Ectodermal cell (in vitro differentiated cells): ENCODE measurements at regions not wholly inside any gene's neighbourhood (a gene's known extent, or its start where the extent isn't known, plus 50 kb on each side); places are given as distances from the start of the nearest gene placed in this dataset.

Source experiments
- H3K27ac ChIP-seq: 2 replicates; pipeline ENCODE4 v1.7.0; 2013; ENCODE audit warnings: mild to moderate bottlenecking, low read depth, low read length; ENCODE audit not compliant: insufficient read depth, poor library complexity, severe bottlenecking
- H3K27me3 ChIP-seq: 2 replicates; pipeline ENCODE4 v1.7.0; 2013; ENCODE audit warnings: mild to moderate bottlenecking, low read length; ENCODE audit not compliant: insufficient read depth, control insufficient read depth, poor library complexity, severe bottlenecking
- H3K36me3 ChIP-seq: one replicate; pipeline ENCODE4 v1.7.0; 2013; ENCODE audit warnings: low read length; ENCODE audit not compliant: control insufficient read depth, insufficient read depth
- H3K4me1 ChIP-seq: one replicate; pipeline ENCODE4 v1.7.0; 2013; ENCODE audit warnings: low read length; ENCODE audit not compliant: control insufficient read depth, insufficient read depth
- H3K4me3 ChIP-seq: 2 replicates; pipeline ENCODE4 v1.7.0; 2013; ENCODE audit warnings: low read depth, low read length, control low read depth; ENCODE audit not compliant: insufficient read depth
- H3K9me3 ChIP-seq: 2 replicates; pipeline ENCODE4 v1.7.0; 2013; ENCODE audit warnings: mild to moderate bottlenecking, low read length, moderate library complexity; ENCODE audit not compliant: control insufficient read depth
- WGBS, 2 experiments: methylation state at CpG; one replicate each; pipeline ENCODE4 v1.1.7; 2013; ENCODE audit warnings: missing lambda C conversion rate in 2 of 2; 5-methylcytosine and 5-hydroxymethylcytosine counted together

- no peaks in the 10 kb centered on the region for H3K4me1 ChIP-seq
- no peak overlapping the region for H3K27ac ChIP-seq
- H3K36me3 ChIP-seq: no peaks in the 10 kb centered on the region
- no peaks in the 10 kb centered on the region for H3K9me3 ChIP-seq
- H3K4me3 ChIP-seq: no peak overlapping the region
- no peaks in the 10 kb centered on the region for H3K27me3 ChIP-seq
Measured at GRCh38 chr13:79267560-79267959, 138.5 kb downstream of the RBM26 start.

- H3K27ac ChIP-seq: no peak overlapping the region
- H3K4me3 ChIP-seq: no peak overlapping the region
- H3K27me3 ChIP-seq: no peaks in the 10 kb centered on the region
- WGBS, 2 experiments: 83 to 85% methylated on average over 2 of the region's 3 CpGs
- H3K4me1 ChIP-seq: no peaks in the 10 kb centered on the region
- no peaks in the 10 kb centered on the region for H3K36me3 ChIP-seq
- H3K9me3 ChIP-seq: no peaks in the 10 kb centered on the region
Measured at GRCh38 chr13:79258489-79258888, 147.6 kb downstream of the RBM26 start.

- Histone ChIP-seq H3K27me3 (no peaks in the 10 kb centered on the region), H3K4me3 (no peak overlapping the region), H3K9me3 (no peaks in the 10 kb centered on the region), H3K36me3 (peaks cover 2% of the 10 kb centered on the region), H3K4me1 (no peaks in the 10 kb centered on the region), H3K27ac (no peak overlapping the region)
- WGBS, 2 experiments: 92 to 96% methylated on average over 3 of the region's 3 CpGs
Measured at GRCh38 chr13:79246578-79246949, 159.5 kb downstream of the RBM26 start.

GRCh38 chr13:79245937-79246577 lies 160.0 kb downstream of the RBM26 start:
- no peaks in the 10 kb centered on the region for H3K27me3 ChIP-seq

GRCh38 chr13:79241697-79242096 lies 164.4 kb downstream of the RBM26 start:
- Histone ChIP-seq H3K4me1 (no peaks in the 10 kb centered on the region), H3K4me3 (no peak overlapping the region), H3K27me3 (no peaks in the 10 kb centered on the region), H3K27ac (no peak overlapping the region), H3K36me3 (no peaks in the 10 kb centered on the region), H3K9me3 (no peaks in the 10 kb centered on the region)
- whole genome bisulfite sequencing, 2 experiments: 91 to 94% methylated on average over 4 of the region's 4 CpGs

More at GRCh38 chr13:79245937-79246577, 160.0 kb downstream of the RBM26 start:
- H3K4me1 ChIP-seq: no peaks in the 10 kb centered on the region
- 76 to 80% methylated on average over 8 of the region's 8 CpGs for WGBS, 2 experiments
- H3K9me3 ChIP-seq: no peaks in the 10 kb centered on the region
- H3K36me3 ChIP-seq: peaks cover 1% of the 10 kb centered on the region
- H3K27ac ChIP-seq: no peak overlapping the region
- H3K4me3 ChIP-seq: no peak overlapping the region

GRCh38 chr13:79237981-79238380 lies 168.1 kb downstream of the RBM26 start:
- Histone ChIP-seq H3K27me3 (no peaks in the 10 kb centered on the region), H3K9me3 (no peaks in the 10 kb centered on the region), H3K36me3 (no peaks in the 10 kb centered on the region), H3K4me1 (no peaks in the 10 kb centered on the region), H3K4me3 (no peak overlapping the region), H3K27ac (no peak overlapping the region)
- WGBS, 2 experiments: 93 to 94% methylated on average over 4 of the region's 4 CpGs

- Histone ChIP-seq H3K27me3 (no peaks in the 10 kb centered on the region), H3K36me3 (no peaks in the 10 kb centered on the region), H3K4me1 (peaks cover 4% of the 10 kb centered on the region), H3K27ac (no peak overlapping the region), H3K4me3 (no peak overlapping the region), H3K9me3 (no peaks in the 10 kb centered on the region)
- 93 to 98% methylated on average over 2 of the region's 2 CpGs for WGBS, 2 experiments
Measured at GRCh38 chr13:79231887-79232286, 174.2 kb downstream of the RBM26 start.

GRCh38 chr13:79229761-79230160 lies 176.3 kb downstream of the RBM26 start:
- Histone ChIP-seq H3K36me3 (no peaks in the 10 kb centered on the region), H3K27me3 (no peaks in the 10 kb centered on the region), H3K9me3 (no peaks in the 10 kb centered on the region), H3K4me3 (no peak overlapping the region), H3K27ac (no peak overlapping the region), H3K4me1 (peaks cover 18% of the 10 kb centered on the region)
- 81 to 97% methylated on average over 2 to 4 of the region's 4 CpGs for WGBS, 2 experiments

GRCh38 chr13:79228972-79229371 lies 177.1 kb downstream of the RBM26 start:
- no peak overlapping the region for H3K27ac ChIP-seq
- H3K4me1 ChIP-seq: peaks cover 18% of the 10 kb centered on the region
- H3K27me3 ChIP-seq: no peaks in the 10 kb centered on the region
- H3K36me3 ChIP-seq: no peaks in the 10 kb centered on the region
- no peaks in the 10 kb centered on the region for H3K9me3 ChIP-seq
- H3K4me3 ChIP-seq: no peak overlapping the region
- WGBS, 2 experiments: 95 to 99% methylated on average over 4 to 5 of the region's 5 CpGs

- no peaks in the 10 kb centered on the region for H3K36me3 ChIP-seq
- WGBS, 2 experiments: 94 to 95% methylated on average over 2 of the region's 2 CpGs
- no peaks in the 10 kb centered on the region for H3K27me3 ChIP-seq
- no peaks in the 10 kb centered on the region for H3K9me3 ChIP-seq
- peaks cover 18% of the 10 kb centered on the region for H3K4me1 ChIP-seq
- no peak overlapping the region for H3K27ac ChIP-seq
- H3K4me3 ChIP-seq: no peak overlapping the region
Measured at GRCh38 chr13:79227418-79227817, 178.6 kb downstream of the RBM26 start.

- no peaks in the 10 kb centered on the region for H3K27me3 ChIP-seq
- H3K4me3 ChIP-seq: no peak overlapping the region
- no peaks in the 10 kb centered on the region for H3K36me3 ChIP-seq
- no peaks in the 10 kb centered on the region for H3K9me3 ChIP-seq
- H3K4me1 ChIP-seq: peaks cover 18% of the 10 kb centered on the region
- WGBS, 2 experiments: 79 to 81% methylated on average over 7 of the region's 7 CpGs
- no peak overlapping the region for H3K27ac ChIP-seq
Measured at GRCh38 chr13:79226938-79227337, 179.1 kb downstream of the RBM26 start.
